ENCODE measurements at regions not wholly inside any gene's neighbourhood (a gene's known extent, or its start where the extent isn't known, plus 50 kb on each side); places are given as distances from the start of the nearest gene placed in this dataset.

DNA sequence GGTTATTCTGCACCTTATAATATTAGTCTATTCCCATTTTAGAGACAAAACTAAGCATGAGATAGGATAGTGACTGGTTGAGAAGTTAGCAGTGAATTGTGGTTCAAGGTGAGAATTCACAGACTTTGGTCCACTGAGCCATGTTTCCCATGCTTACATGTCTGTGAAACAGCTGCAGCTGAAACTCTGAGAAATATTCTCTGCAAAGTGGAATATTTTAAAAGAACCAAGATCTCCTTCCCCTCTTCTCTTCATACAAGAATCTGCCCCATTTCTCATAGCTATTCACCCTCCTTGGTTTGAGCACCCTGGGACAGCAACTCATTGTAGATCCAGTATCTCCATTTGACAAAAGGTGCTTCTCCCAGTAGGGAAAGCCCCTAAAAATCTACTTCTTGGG lies 70.2 kb upstream of the TMEM170B start:
- H3K23ac ChIP-seq (ENCODE audit: low read depth, low read length) = no peak overlapping the region
- ChIA-PET POLR2A (ENCODE audit: unreplicated experiment) (no interaction called here), CTCF (no interaction called here)
- no peak for ATAC-seq (ENCODE audit: low read depth)
- H3K4ac ChIP-seq (ENCODE audit: low read depth, low read length) = no peak overlapping the region
- H3K36me3 ChIP-seq (ENCODE audit: control insufficient read depth, insufficient read depth, low read length) = no peaks in the 10 kb centered on the region
- no peak overlapping the region for H2BK120ac ChIP-seq (ENCODE audit: low read depth, low read length)
- in situ Hi-C loops (cut with MboI; ENCODE audit: low sequenced_read_pairs) = no loop called here
- H3K9me3 ChIP-seq (ENCODE audit: control insufficient read depth, insufficient read depth, low read length) = no peaks in the 10 kb centered on the region
- H2AK9ac ChIP-seq (replicated peaks; ENCODE audit: low read depth, low read length, poor library complexity) = no peak overlapping the region
- H2AFZ ChIP-seq (replicated peaks; ENCODE audit: low read length, poor library complexity) = no peak overlapping the region
- no peak overlapping the region for H3K14ac ChIP-seq (replicated peaks; ENCODE audit: low read depth, low read length)
- H3K4me2 ChIP-seq (ENCODE audit: low read depth, low read length) = no peak overlapping the region
- no peak overlapping the region for H3K18ac ChIP-seq (ENCODE audit: low read depth, low read length)
- no peak overlapping the region for H2BK15ac ChIP-seq (ENCODE audit: low read depth, low read length)
- no peaks in the 10 kb centered on the region; the same call in 1 of the 2 replicates for H3K9me1 ChIP-seq (ENCODE audit: insufficient read depth, low read length)
- H3K27ac ChIP-seq (ENCODE audit: insufficient read depth, low read length) = no peak overlapping the region
- H4K8ac ChIP-seq (ENCODE audit: low read depth in 2 of 2, low read length in 2 of 2) = no peak overlapping the region
- H3K4me1 ChIP-seq (ENCODE audit: control insufficient read depth, insufficient read depth, low read length) = peaks cover 5% of the 10 kb centered on the region
- BruUV-seq (replicated peaks) = no TSS peak
- H3K4me3 ChIP-seq (ENCODE audit: insufficient read depth, low read depth, low read length) = no peak overlapping the region
- H2BK5ac ChIP-seq (ENCODE audit: low read depth, low read length, poor library complexity, severe bottlenecking) = no peak overlapping the region
- no peaks in the 10 kb centered on the region; the same call in 1 of the 2 replicates for H3K27me3 ChIP-seq (ENCODE audit: control insufficient read depth, insufficient read depth, low read length)
- H2BK20ac ChIP-seq (ENCODE audit: low read depth, low read length) = no peak overlapping the region
- no peak overlapping the region for H3K56ac ChIP-seq (ENCODE audit: extremely low read depth, insufficient read depth, low read length)
- no peak overlapping the region for H4K5ac ChIP-seq (ENCODE audit: low read depth, low read length)
- no peaks in the 10 kb centered on the region for H4K20me1 ChIP-seq (ENCODE audit: insufficient read depth, low read length)
- no peak for TF ChIP-seq RFX5 (IDR thresholded peaks at IDR 0.05; ENCODE audit: low read depth, low read length)
- TF ChIP-seq POLR2A (IDR thresholded peaks at IDR 0.05; ENCODE audit: low read depth, low read length) = no peak
- TF ChIP-seq, protein P1, sequence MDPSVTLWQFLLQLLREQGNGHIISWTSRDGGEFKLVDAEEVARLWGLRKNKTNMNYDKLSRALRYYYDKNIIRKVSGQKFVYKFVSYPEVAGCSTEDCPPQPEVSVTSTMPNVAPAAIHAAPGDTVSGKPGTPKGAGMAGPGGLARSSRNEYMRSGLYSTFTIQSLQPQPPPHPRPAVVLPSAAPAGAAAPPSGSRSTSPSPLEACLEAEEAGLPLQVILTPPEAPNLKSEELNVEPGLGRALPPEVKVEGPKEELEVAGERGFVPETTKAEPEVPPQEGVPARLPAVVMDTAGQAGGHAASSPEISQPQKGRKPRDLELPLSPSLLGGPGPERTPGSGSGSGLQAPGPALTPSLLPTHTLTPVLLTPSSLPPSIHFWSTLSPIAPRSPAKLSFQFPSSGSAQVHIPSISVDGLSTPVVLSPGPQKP (IDR thresholded peaks at IDR 0.05; ENCODE audit: borderline replicate concordance, low read depth, low read length) = no peak
- TF ChIP-seq SMC3 (IDR thresholded peaks at IDR 0.05; ENCODE audit: low read depth, low read length) = no peak
- TF ChIP-seq, protein P2, sequence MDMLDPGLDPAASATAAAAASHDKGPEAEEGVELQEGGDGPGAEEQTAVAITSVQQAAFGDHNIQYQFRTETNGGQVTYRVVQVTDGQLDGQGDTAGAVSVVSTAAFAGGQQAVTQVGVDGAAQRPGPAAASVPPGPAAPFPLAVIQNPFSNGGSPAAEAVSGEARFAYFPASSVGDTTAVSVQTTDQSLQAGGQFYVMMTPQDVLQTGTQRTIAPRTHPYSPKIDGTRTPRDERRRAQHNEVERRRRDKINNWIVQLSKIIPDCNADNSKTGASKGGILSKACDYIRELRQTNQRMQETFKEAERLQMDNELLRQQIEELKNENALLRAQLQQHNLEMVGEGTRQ (IDR thresholded peaks at IDR 0.05; ENCODE audit: low read depth, low read length) = no peak
- TF ChIP-seq MXI1 (IDR thresholded peaks at IDR 0.05; ENCODE audit: borderline replicate concordance, low read depth, low read length) = no peak
- TF ChIP-seq, protein P3, sequence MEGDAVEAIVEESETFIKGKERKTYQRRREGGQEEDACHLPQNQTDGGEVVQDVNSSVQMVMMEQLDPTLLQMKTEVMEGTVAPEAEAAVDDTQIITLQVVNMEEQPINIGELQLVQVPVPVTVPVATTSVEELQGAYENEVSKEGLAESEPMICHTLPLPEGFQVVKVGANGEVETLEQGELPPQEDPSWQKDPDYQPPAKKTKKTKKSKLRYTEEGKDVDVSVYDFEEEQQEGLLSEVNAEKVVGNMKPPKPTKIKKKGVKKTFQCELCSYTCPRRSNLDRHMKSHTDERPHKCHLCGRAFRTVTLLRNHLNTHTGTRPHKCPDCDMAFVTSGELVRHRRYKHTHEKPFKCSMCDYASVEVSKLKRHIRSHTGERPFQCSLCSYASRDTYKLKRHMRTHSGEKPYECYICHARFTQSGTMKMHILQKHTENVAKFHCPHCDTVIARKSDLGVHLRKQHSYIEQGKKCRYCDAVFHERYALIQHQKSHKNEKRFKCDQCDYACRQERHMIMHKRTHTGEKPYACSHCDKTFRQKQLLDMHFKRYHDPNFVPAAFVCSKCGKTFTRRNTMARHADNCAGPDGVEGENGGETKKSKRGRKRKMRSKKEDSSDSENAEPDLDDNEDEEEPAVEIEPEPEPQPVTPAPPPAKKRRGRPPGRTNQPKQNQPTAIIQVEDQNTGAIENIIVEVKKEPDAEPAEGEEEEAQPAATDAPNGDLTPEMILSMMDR (conservative IDR thresholded peaks at IDR 0.05; ENCODE audit: low read depth, low read length) = no peak
- TF ChIP-seq NFE2L2 (IDR thresholded peaks at IDR 0.05; ENCODE audit: low read depth, low read length) = no peak
- TF ChIP-seq MAZ (IDR thresholded peaks at IDR 0.05; ENCODE audit: borderline replicate concordance, low read depth, low read length) = no peak
- no peak for TF ChIP-seq FOS (IDR thresholded peaks at IDR 0.05; ENCODE audit: low read depth, low read length)
- no peak for TF ChIP-seq RAD21 (IDR thresholded peaks at IDR 0.05; ENCODE audit: low read length)
- TF ChIP-seq CEBPB (IDR thresholded peaks at IDR 0.05; ENCODE audit: low read depth, low read length) = no peak
- no peak for TF ChIP-seq RCOR1 (IDR thresholded peaks at IDR 0.05; ENCODE audit: insufficient replicate concordance, low read length)
- TF ChIP-seq MAFK (IDR thresholded peaks at IDR 0.05; ENCODE audit: low read depth, low read length) = no peak
- TF ChIP-seq CHD1 (IDR thresholded peaks at IDR 0.05; ENCODE audit: low read depth, low read length) = no peak
- TF ChIP-seq BHLHE40 (IDR thresholded peaks at IDR 0.05; ENCODE audit: low read depth, low read length) = no peak
- intact Hi-C loops (cut with micrococcal nuclease) = no loop called here
- no peak overlapping the region for H3K9ac ChIP-seq (ENCODE audit: low read depth, low read length)
- H3K79me1 ChIP-seq (ENCODE audit: low read depth in 1 of 2, low read length in 2 of 2) = no peaks in the 10 kb centered on the region
- no peak for DNase-seq
- no peak overlapping the region for H4K91ac ChIP-seq (ENCODE audit: insufficient read depth, low read depth, low read length)
- no peak overlapping the region for H2AK5ac ChIP-seq (ENCODE audit: low read depth, low read length)
- dilution Hi-C loops (cut with HindIII; ENCODE audit: low sequenced_read_pairs, unreplicated experiment) = no loop called here
